ENCODE measurements at regions not wholly inside any gene's neighbourhood (a gene's known extent, or its start where the extent isn't known, plus 50 kb on each side); places are given as distances from the start of the nearest gene placed in this dataset.
"Not testable (repeated sequence)": the region's sequence is repeated elsewhere in the genome, so short reads cannot be mapped to it uniquely, and the experiment has no call there.

- in situ Hi-C loops (cut with HindIII; ENCODE audit: low sequenced_read_pairs): no loop called here
- no peak for DNase-seq (ENCODE audit: low spot score)
Measured at GRCh38 chr2:187093771-187094412, 244.9 kb upstream of the ZSWIM2 start.

DNA sequence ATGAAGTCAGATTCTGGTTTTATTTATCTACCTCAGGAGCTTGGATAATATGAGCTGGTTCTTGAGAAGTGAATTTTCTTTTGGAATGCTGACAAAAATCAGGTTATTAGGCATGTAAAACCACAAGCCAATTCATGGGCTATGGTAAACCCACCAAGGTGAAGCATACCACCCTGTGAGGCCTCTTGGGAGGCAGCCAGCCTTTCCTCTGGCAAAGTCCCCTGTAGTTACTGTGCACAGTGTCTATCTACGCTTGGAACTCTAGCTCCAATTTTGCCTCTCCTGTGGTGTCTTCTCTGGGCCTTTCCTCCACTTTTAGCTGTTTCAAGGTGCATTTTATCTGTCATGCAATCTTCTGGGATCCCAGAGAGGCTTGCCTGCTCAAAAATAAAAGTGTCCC is 242.7 kb upstream of the ZSWIM2 start:
- in situ Hi-C loops (cut with HindIII; ENCODE audit: low sequenced_read_pairs): no loop called here
- no peak for DNase-seq (ENCODE audit: low spot score)

DNA sequence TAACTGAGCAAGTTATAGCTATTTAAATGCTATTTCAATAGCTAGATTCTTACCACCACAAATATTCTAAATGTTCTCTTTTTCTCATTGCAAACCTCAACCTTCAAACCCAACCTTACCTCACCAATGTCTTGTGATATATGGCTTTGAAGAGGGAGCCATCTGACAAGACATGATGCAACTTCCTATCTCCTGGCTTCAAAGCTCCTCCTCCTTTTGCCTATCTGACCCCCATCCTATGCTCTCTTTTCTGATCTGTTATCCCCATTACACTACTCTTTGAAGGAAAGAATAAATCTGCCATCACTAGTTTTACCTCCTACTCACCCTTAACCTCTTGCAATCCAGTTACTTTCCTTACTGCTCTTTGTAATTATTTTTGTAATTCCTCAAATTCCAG is 235.6 kb upstream of the ZSWIM2 start:
- in situ Hi-C loops (cut with HindIII; ENCODE audit: low sequenced_read_pairs): no loop called here

DNA sequence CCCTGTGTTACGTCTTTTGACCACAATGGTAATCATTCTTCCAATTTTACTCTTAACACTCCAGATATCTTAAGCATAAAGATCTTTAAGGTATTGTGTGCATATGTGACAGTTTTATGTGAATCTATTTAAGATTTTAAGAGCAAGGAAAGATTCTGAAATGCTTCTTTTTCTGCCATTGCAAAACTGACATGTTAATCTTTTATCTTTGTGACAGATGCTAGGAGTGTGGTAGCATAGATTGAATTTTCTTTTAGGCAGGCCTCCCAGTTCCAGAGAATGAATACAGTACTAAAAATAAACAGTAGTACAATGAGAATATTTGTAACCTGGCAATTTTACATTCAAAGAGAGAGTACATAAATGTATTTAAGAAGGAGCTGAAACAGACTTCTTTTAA is 232.5 kb upstream of the ZSWIM2 start:
- in situ Hi-C loops (cut with HindIII; ENCODE audit: low sequenced_read_pairs): no loop called here
- no peak for DNase-seq (ENCODE audit: low spot score)

More for the DNA sequence above, 235.6 kb upstream of the ZSWIM2 start:
- no peak for DNase-seq (ENCODE audit: low spot score)

GRCh38 chr2:187079901-187080300 is 230.9 kb upstream of the ZSWIM2 start:
- DNase-seq (ENCODE audit: low spot score): no peak
- in situ Hi-C loops (cut with HindIII; ENCODE audit: low sequenced_read_pairs): no loop called here

GRCh38 chr2:187078297-187078696 is 229.3 kb upstream of the ZSWIM2 start:
- no peak for DNase-seq (ENCODE audit: low spot score)
- in situ Hi-C loops (cut with HindIII; ENCODE audit: low sequenced_read_pairs): no loop called here

GRCh38 chr2:187075671-187076070 is 226.7 kb upstream of the ZSWIM2 start:
- no peak for DNase-seq (ENCODE audit: low spot score)
- in situ Hi-C loops (cut with HindIII; ENCODE audit: low sequenced_read_pairs): no loop called here

DNA sequence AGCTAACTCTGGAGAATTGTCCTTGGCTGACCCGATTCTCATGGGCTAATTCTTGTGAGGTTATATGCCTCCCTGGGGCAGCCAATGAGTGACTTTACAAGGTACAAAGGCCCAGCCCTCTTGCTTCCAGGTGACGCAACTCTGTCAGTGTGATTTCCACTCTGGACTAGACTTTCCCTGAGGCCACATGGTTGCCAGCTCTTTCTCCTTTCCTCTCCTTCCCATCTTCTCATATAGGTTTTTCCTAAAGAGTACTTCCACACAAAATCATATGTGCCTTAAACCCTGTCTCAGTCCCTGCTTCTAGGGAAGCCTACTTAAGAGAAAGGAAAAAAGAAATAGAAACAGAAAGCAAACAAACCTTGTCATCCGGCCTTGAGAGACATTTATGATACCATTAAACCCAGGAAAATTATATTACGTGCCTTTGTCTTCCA is 226.2 kb upstream of the ZSWIM2 start:
- DNase-seq (ENCODE audit: low spot score): no peak
- in situ Hi-C loops (cut with HindIII; ENCODE audit: low sequenced_read_pairs): no loop called here

DNA sequence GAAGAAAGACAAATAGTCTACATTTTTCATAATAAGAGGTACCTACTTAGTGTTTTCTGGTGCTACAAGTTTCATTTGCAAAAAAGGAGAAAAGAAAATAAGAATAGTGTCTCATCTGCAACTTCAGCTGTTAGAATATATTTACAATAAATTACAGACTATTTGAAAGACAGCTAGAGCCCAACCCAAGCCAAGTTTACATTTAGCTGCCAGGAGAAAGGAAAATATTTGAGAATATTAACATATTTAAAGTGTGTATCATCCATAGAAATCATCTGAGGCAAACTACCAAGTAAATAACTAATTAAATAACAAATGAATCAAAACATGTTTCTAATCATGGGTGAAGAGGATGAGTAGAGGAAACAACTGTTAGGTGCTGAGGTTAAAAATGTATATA is 209.2 kb upstream of the ZSWIM2 start:
- DNase-seq (ENCODE audit: low spot score): no peak

GRCh38 chr2:187057466-187057865 is 208.5 kb upstream of the ZSWIM2 start:
- no peak for DNase-seq (ENCODE audit: low spot score)
- in situ Hi-C loops (cut with HindIII; ENCODE audit: low sequenced_read_pairs): no loop called here

More for the DNA sequence above, 209.2 kb upstream of the ZSWIM2 start:
- in situ Hi-C loops (cut with HindIII; ENCODE audit: low sequenced_read_pairs): no loop called here

DNA sequence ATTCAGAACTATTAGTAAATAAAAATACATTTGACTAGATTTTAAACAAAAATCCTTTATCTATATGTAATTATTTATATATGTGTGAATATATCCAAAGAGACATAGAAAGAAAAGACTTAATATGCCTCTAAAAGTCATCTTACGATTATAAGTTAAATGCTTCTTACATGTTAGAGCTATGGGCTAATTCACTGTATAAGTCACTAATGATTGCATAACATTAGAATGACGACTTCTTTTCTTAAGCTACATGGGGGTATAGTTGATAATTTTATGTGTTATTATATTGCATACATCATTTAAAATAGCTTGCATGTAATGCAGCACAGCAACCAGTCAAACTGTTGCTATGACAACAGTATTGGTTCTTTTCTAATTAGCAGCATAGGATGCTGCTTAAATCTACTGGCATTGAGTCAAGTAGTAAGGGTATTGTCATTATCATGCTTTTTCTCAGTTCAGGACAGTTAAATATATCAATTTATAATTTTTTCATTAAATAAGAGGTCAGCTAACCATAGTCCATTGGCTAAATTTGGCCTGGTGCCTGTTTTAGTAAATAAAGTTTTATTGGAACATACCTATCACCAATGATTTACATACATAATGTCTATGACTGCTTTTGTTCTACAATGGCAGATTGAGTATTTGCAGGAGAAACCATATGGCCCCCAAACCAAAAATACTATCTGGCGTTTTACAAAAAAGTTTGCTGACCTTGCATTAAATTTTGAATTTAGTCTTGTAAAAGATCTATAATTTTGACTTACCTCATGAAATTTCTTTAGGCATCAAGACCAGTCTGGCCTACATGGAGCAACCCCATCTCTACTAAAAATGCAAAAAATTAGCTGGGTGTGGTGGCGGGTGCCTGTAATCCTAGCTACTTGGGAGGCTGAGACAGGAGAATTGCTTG is 207.7 kb upstream of the ZSWIM2 start:
- in situ Hi-C loops (cut with HindIII; ENCODE audit: low sequenced_read_pairs): no loop called here
- DNase-seq (ENCODE audit: low spot score): no peak

GRCh38 chr2:187055463-187055862 is 206.5 kb upstream of the ZSWIM2 start:
- in situ Hi-C loops (cut with HindIII; ENCODE audit: low sequenced_read_pairs): no loop called here
- no peak for DNase-seq (ENCODE audit: low spot score)

DNA sequence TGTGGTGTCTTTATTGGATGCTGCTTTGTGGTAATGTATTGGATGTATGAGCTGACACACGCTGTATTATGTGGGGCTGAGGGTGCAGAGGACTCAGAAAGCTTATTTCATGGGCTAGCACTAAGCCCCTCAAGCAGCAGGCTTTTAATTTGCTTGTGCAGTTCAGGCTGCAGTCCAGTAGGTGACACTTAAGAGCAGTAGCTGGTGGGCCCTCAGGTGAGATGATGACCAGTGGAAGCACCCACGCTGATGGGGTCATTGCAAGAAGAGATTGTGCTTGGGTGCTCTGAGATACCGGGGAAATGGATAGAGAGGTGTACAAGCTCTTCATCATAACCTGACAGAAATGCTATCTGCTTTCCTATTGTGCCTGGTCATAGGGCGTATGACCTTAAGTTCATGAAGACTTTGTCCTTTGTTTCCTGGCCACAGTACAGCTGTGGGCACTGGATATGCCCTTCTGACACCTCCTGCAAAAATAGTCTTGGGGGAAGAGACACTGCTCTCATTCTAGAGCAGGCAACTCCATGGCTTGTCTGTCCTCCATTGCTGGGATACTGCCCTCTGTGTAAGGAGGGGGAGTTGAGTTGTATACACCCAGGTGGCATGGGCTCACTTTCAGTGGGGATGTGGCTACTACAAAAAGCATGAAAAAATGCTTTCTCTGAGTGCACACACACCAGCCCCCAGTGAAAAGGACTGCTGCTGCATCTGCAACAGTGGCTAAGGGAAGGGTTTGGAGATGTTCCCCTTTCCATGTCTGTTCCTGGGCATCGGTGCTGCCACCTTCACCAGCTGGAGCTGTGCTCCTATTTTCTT is 205.7 kb upstream of the ZSWIM2 start:
- in situ Hi-C loops (cut with HindIII; ENCODE audit: low sequenced_read_pairs): no loop called here
- DNase-seq (ENCODE audit: low spot score): no peak

- in situ Hi-C loops (cut with HindIII; ENCODE audit: low sequenced_read_pairs): no loop called here
- DNase-seq (ENCODE audit: low spot score): no peak
Measured at GRCh38 chr2:187051350-187051749, 202.4 kb upstream of the ZSWIM2 start.

DNA sequence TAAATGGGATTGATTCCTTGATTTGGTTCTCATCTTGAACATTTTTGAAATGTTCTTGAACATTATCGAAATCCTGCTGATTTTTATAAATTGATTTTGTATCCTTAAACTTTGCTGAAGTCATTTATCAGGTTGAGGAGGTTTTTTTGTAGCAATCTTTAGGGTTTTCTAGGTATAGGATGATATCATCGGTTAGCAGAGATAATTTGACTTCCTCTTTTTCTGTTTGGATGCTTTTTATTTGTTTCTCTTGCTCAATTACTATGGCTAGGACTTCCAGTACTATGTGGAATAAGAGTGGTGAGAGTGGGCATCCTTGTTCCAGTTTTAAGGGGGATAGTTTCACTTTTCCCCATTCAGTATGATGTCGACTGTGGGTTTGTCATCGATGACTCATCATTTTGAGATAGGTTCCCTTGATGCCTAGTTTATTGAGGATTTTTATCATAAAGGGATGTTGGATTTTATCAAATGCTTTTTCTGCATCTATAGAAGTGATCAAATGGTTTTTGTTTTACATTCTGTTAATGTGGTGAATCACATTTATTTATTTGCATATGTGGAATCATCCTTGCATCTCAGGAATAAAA is 201.5 kb upstream of the ZSWIM2 start:
- in situ Hi-C loops (cut with HindIII; ENCODE audit: low sequenced_read_pairs): no loop called here
- DNase-seq (ENCODE audit: low spot score): no peak

GRCh38 chr2:187037310-187037709 is 188.3 kb upstream of the ZSWIM2 start:
- no peak for DNase-seq (ENCODE audit: low spot score)
- in situ Hi-C loops (cut with HindIII; ENCODE audit: low sequenced_read_pairs): no loop called here

DNA sequence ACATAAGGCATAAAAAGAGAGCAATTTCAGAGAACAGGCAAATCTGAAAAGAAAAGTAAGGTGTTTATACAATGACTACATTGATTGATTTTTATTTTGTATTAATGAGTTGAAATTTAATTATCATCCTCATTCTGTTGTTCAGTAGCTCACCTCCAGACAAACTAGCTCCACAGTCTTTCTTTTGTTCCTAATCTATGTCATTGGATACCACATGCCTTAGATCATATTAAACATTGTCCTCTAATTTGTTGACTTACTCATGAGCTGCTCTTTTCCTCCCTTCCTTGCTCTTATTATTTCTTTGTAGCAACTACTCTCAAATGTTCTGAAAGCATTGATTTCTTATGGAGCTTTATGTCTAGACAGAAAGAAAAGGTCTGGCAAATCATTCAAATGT is 185.5 kb upstream of the ZSWIM2 start:
- in situ Hi-C loops (cut with HindIII; ENCODE audit: low sequenced_read_pairs): no loop called here
- DNase-seq (ENCODE audit: low spot score): no peak

DNA sequence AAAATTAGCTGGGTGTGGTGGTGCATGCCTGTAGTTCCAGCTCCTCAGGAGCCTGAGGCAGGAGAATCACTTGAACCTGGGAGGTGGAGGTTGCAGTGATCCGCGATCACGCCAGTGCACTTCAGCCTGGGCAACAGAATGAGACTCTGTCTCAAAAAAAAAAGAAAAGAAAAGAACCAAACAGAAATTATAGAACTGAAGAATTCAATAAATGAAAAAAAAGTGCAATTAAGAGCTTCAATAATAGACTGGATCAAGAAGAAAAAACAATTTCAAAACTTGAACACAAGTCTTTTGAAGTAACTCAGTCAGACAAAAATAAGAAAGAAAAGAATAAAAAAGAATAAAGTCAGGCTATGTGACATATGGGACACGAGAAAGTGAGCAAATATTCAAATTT is 175.8 kb upstream of the ZSWIM2 start:
- no peak for DNase-seq (ENCODE audit: low spot score)
- in situ Hi-C loops (cut with HindIII; ENCODE audit: low sequenced_read_pairs): no loop called here

DNA sequence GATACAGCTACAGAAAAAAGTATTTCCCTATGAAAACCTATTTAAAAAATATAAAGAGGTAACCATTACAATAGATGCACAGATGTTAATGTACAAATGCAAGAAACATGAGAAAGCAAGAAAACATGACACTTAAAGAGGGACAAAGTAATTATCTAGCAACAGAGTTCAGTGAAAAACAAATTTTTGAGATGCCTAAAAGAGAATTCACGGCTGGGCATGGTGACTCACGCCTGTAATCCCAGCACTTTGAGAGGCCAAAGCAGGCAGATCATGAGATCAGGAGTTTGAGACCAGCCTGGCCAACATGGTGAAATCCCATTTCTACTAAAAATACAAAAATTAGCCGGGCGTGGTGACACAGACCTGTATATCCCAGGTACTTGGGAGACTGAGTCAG is 175.0 kb upstream of the ZSWIM2 start:
- DNase-seq (ENCODE audit: low spot score); in situ Hi-C loops (cut with HindIII; ENCODE audit: low sequenced_read_pairs): not testable (repeated sequence)
